T-helper 2 cell treated with Interferon-gamma antibody and Interleukin-4, amounts not matched to agents 100 ng/mL and 5 ng/mL, for 36 hours (primary cell): ENCODE measurements at regions not wholly inside any gene's neighbourhood (a gene's known extent, or its start where the extent isn't known, plus 50 kb on each side); places are given as distances from the start of the nearest gene placed in this dataset.
"Not testable (repeated sequence)": the region's sequence is repeated elsewhere in the genome, so short reads cannot be mapped to it uniquely, and the experiment has no call there.

ENCODE experiments used
- intact Hi-C: fragments of 100-400 bp; cut with micrococcal nuclease; formaldehyde crosslinking; loops from one replicate; pipeline ENCODE4 v1.15.1; 2023

DNA sequence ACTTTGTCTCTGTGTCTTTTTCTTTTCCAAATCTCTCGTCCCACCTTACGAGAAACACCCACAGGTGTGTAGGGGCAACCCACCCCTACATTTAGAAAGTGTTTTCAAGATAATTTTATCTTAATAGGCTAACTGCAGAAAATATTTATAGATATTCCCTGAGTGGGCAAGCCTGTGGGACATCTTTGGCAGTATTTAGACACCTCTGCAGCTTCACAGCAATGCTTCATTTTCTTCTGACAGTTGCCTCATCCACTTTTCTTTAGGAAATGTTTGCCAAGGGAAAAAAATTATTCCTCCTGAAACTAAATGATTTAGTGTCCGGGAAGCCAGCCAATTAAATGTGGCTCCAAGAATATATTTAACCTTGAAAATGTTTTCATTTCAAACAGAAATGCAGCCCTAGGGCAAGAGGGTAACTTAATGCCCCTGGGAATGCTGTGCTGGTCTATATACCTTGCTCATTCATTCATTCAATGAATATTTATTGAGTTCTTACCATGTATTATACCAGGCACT lies 290.4 kb downstream of the ABCC12 start:
- intact Hi-C loops, result no loop called here

- intact Hi-C loops, result not testable (repeated sequence)
Observed at GRCh38 chr16:47864262-47864661, 291.5 kb downstream of the ABCC12 start.

- intact Hi-C loops, result no loop called here
Observed at GRCh38 chr16:47861999-47862398, 293.8 kb downstream of the ABCC12 start.

GRCh38 chr16:47858333-47858982 lies 297.3 kb downstream of the ABCC12 start:
- intact Hi-C loops, result no loop called here

- intact Hi-C loops, result no loop called here
Observed at GRCh38 chr16:47855431-47855830, 300.4 kb downstream of the ABCC12 start.

- intact Hi-C loops, result no loop called here
Observed at GRCh38 chr16:47854737-47855136, 301.1 kb downstream of the ABCC12 start.

DNA sequence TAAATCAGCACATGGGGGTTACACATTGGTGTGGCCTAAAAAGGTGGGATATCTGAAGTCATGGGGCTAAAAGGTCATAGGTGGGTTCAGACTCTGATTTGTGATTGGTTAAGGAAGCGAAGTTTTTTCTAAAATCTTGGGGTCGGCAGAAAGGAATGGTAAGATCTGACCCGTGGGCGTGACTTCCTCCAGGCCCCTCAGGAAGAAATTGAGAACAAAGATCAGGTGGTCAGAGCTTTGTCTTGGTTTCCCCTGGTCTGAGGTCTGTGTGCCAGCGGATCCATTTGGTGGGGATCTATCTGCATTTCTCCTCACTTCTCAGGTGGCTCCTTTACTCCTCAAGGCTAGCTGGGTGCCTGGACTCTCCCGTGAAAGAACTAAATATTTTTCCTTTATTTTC lies 302.8 kb downstream of the ABCC12 start:
- intact Hi-C loops, result no loop called here

- intact Hi-C loops, result no loop called here
Observed at GRCh38 chr16:47851146-47851545, 304.6 kb downstream of the ABCC12 start.

GRCh38 chr16:47849736-47850135 lies 306.1 kb downstream of the ABCC12 start:
- intact Hi-C loops, result no loop called here

DNA sequence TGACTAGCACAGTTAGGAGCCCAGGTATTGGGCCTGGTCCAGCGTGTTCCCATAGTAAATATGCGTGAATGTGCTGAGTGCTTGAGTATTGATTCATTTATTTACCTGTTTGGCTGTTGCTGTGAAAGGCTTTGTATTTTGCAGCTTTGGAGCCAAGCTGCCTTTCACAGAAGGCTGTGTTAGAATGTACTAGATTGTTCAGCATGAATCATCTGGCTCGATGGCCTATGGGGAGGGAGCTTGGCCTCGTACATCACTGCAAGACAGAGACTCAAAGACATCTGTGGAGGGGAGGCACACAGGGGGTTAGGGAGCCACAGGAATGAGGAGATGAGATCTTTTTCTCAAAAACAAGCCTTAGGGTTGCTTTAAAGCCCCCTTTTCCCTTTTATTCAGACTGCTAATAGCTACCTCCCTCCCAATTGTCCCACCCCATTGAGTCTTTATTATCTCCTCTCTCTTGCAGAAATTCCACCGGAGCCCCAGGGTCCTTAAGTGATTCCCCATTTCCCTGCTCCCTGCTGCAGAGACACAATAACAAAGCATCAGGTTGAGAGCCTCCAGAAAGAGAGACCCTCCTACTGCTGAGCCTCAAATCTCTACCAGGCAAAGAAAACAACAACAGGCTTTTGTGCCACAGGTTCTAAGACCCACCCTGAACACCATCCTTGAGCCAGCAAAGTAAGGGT lies 307.2 kb downstream of the ABCC12 start:
- intact Hi-C loops, result no loop called here

- intact Hi-C loops, result no loop called here
Observed at GRCh38 chr16:47847220-47847970, 308.4 kb downstream of the ABCC12 start.

DNA sequence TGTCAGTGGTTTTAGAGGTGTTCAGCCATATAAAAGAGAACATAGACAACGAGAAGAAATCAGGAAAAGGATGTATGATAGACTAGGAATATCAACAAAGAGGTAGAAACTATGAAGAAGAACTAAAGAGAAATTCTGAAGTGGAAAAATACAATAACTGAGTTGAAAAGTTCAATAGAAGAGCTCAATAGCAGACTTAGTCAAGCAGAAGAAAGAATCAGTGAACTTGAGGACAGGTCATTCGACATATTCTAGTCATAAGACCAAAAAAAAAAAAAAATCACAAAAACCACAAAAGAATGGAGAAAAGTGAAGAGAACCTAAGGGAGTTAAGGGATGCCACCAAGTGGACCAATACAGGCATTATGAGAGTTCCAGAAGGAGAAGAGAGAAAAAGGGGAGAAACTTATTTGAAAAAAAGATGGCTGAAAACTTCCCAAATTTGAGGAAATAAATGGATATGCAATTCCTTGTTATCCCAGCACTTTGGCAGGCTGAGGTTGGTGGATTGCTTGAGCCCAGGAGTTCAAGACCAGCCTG lies 321.2 kb downstream of the ABCC12 start:
- intact Hi-C loops, result no loop called here

DNA sequence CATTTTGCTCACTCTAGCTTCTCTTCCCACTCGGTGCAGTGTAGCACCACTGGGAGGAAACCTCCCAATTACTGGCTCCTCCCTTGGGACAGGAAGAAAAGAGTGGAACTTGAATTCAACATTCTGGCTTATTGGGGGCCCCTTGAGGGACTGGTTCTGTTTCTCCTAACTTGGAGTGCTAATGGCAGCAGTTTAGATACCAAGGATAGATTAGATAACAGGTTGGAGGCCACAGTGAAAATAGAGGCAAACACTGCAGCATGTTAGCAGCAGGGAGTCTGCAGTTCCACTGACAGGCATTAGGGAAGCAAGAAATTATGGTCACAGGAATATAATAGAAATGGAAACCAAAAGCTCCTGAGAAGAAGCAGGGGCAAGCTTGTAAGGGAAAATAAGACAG lies 322.0 kb downstream of the ABCC12 start:
- intact Hi-C loops, result no loop called here

DNA sequence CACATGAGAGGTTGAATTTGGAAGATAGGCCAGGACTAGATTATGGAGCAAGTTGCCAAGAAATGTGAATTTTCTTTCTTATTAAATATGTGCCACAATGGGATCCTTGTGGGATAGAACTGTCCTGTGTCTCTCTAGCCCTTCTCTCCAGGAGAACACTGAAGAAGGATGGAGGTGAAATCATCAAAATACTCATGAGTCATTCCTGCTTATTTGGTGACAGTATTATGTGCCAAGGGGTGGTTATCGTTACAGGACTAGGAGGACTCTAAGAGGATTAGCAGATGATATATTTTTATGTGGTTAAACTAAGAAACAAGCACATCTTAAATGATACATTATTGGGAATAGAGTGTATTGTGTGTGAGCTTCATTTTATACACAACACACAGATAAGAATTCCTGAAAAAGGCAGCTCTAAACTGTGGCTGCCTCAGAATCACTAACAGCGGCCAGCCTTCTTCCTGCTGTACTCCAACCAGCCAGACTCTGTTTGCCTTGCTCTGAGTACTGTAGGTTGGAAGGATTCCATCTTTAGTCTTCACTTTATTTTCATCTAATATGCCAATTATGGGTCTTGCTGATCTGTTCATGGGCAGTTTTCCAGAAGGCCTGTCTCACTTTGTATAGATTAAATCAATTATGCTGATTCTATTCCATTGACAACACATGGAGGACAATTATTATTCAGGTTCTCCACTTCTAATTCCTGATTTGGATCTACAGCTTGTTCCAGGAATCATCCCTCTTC lies 325.8 kb downstream of the ABCC12 start:
- intact Hi-C loops, result no loop called here

DNA sequence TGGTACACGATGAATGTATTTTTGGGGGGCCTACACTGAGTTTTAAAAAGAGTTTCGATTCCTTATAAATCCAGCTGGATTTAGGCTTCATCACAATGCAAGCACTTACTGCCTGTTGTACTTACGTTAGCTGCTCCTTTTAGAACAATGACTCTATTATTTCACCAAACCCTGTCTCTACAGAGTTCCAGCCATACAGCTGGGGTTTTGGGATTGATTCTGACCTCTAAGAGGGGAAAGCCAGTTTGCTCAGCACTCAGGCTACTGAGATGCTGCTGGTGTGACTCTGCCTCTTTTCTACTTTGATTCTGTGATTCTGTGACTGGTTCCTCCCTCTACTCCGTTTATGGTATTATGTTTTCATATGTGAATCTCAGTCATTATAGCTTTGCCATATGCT lies 329.7 kb downstream of the ABCC12 start:
- intact Hi-C loops, result no loop called here

- intact Hi-C loops, result no loop called here
Observed at GRCh38 chr16:47817048-47817447, 338.7 kb downstream of the ABCC12 start.

DNA sequence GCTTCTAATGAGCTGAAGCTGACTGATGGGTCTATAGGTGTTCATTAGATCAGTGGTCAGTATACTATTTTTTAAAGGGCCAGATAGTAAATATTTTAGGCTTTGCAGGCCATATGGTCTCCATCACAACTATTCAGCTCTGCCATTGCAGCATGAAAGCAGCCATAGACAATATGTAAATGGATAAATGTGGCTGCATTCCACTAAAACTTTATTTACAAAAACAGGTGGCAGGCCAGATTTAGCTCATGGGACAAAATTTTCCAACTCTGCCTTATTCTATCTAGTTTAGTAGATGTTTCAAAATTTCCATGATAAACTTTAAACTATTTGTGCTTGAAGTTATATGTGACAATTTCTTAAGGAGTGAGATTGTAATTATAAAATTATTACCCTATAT lies 339.3 kb downstream of the ABCC12 start:
- intact Hi-C loops, result no loop called here

DNA sequence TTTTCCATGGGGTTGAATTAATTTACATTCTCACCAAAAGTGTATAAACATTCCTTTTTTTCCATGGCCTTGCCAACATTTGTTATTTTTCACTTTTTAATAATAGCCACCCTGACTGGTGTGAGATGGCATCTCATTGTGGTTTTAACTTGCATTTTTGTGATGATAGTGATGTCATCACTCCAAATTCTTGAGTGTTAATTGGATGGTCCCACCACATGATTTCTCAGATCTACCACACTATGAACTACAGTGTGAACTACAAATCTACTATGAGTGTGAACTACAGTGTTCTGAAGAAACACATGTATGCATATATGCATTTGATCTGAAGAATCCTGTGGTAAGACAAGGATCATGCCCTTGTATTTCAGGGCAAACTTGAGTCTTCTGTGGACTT lies 340.1 kb downstream of the ABCC12 start:
- intact Hi-C loops, result no loop called here

DNA sequence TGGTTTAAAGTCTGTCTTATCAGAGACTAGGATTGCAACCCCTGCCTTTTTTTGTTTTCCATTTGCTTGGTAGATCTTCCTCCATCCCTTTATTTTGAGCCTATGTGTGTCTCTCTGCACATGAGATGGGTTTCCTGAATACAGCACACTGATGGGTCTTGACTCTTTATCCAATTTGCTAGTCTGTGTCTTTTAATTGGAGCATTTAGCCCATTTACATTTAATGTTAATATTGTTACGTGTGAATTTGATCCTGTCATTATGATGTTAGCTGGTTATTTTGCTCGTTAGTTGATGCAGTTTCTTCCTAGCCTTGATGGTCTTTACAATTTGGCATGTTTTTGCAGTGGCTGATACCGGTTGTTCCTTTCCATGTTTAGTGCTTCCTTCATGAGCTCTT lies 344.0 kb downstream of the ABCC12 start:
- intact Hi-C loops, result not testable (repeated sequence)

GRCh38 chr16:47806309-47806847 lies 345.2 kb downstream of the PHKB start:
- intact Hi-C loops, result no loop called here

DNA sequence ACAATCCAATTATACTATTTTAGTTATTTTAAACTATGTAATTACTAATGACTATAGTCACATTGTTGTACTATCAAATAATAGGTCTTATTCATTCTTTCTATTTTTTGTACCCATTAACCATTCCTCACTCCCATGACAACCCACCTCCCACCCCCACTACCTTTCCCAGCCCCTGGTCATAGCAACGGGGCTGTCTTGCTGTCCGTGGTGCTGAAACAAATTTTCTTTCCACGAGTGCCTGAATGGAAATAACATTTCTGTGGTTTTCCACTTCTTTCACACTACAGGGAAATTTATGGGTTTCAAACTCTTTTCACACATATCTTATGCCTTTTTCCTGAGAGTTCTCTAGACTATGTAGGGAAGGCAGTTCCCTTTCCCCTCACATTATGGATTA lies 326.6 kb downstream of the PHKB start:
- intact Hi-C loops, result no loop called here
